Liver (tissue), 8 donors: ENCODE measurements at regions not wholly inside any gene's neighbourhood (a gene's known extent, or its start where the extent isn't known, plus 50 kb on each side); places are given as distances from the start of the nearest gene placed in this dataset.

Experiments
- DNase-seq: peaks from one replicate; pipeline ENCODE4 v3.0.0-alpha.2; 2017; ENCODE audit warnings: low spot score
- H3K27ac ChIP-seq, 2 donors: one replicate each; pipeline ENCODE4 v1.7.0; 2013; ENCODE audit warnings: inconsistent platforms in 2 of 2, low read length in 2 of 2, control low read depth in 1 of 2, low read depth in 1 of 2, mild to moderate bottlenecking in 1 of 2
- H3K27me3 ChIP-seq, 4 donors: one replicate each; pipeline versions ENCODE4 v1.6.1 to v1.7.0; 2013; ENCODE audit warnings: low read length in 3 of 4, inconsistent platforms in 1 of 4, mild to moderate bottlenecking in 1 of 4, moderate library complexity in 1 of 4; ENCODE audit not compliant: control insufficient read depth in 4 of 4, insufficient read depth in 4 of 4
- H3K36me3 ChIP-seq, 4 donors: one replicate each; pipeline versions ENCODE4 v1.6.1 to v1.7.0; 2013; ENCODE audit warnings: low read length in 3 of 4, mild to moderate bottlenecking in 3 of 4, low read depth in 1 of 4, moderate library complexity in 1 of 4; ENCODE audit not compliant: control insufficient read depth in 4 of 4, insufficient read depth in 3 of 4
- H3K4me1 ChIP-seq, 4 donors: one replicate each; pipeline versions ENCODE4 v1.6.1 to v1.7.0; 2013; ENCODE audit warnings: low read length in 3 of 4, mild to moderate bottlenecking in 3 of 4, moderate library complexity in 1 of 4; ENCODE audit not compliant: control insufficient read depth in 4 of 4, insufficient read depth in 4 of 4
- H3K4me3 ChIP-seq, 3 donors: one replicate each; pipeline versions ENCODE4 v1.6.1 to v1.7.0; 2013; ENCODE audit warnings: low read length in 3 of 3, control low read depth in 1 of 3, low read depth in 1 of 3, mild to moderate bottlenecking in 1 of 3
- H3K9ac ChIP-seq, 2 donors: one replicate each; pipeline ENCODE4 v1.7.0; 2013; ENCODE audit warnings: low read length in 2 of 2, mild to moderate bottlenecking in 2 of 2, moderate library complexity in 2 of 2, control low read depth in 1 of 2, low read depth in 1 of 2
- H3K9me3 ChIP-seq, 4 donors: one replicate each; pipeline versions ENCODE4 v1.6.1 to v1.7.0; 2013; ENCODE audit warnings: low read length in 3 of 4; ENCODE audit not compliant: control insufficient read depth in 4 of 4
- ATF3 ChIP-seq: IDR thresholded peaks from 2 replicates; pipeline ENCODE4 v1.6.1; 2016; ENCODE audit warnings: antibody characterized with exemption
- CTCF ChIP-seq: fragments of 150-350 bp; IDR thresholded peaks from 2 replicates; pipeline ENCODE4 v1.5.1; 2017; ENCODE audit warnings: improper control_type of control experiment, low read depth, low read length; ENCODE audit not compliant: missing input control
- EGR1 ChIP-seq, 2 donors: IDR thresholded peaks; 2 replicates each; pipeline ENCODE4 v1.6.1; 2016 to 2018; ENCODE audit warnings: antibody characterized with exemption in 2 of 2, low read depth in 2 of 2
- FOXA2 ChIP-seq: IDR thresholded peaks from 2 replicates; pipeline ENCODE4 v1.6.1; 2016; ENCODE audit warnings: antibody characterized with exemption
- GABPA ChIP-seq, 2 donors: IDR thresholded peaks in 1 of 2; conservative IDR thresholded peaks in 1 of 2; 2 replicates each; pipeline ENCODE4 v1.6.1; 2016; ENCODE audit warnings: antibody characterized with exemption in 2 of 2, mild to moderate bottlenecking in 1 of 2, moderate library complexity in 1 of 2
- HNF4A ChIP-seq, 2 donors: conservative IDR thresholded peaks; 2 replicates each; pipeline ENCODE4 v1.6.1; 2016; ENCODE audit warnings: antibody characterized with exemption in 2 of 2, mild to moderate bottlenecking in 2 of 2
- HNF4G ChIP-seq: IDR thresholded peaks from 2 replicates; pipeline ENCODE4 v1.6.1; 2016; ENCODE audit warnings: antibody characterized with exemption
- JUND ChIP-seq, 2 donors: IDR thresholded peaks; 2 replicates each; pipeline ENCODE4 v1.6.1; 2016; ENCODE audit warnings: antibody characterized with exemption in 2 of 2
- NR2F2 ChIP-seq: IDR thresholded peaks from 2 replicates; pipeline ENCODE4 v1.6.1; 2016; ENCODE audit warnings: antibody characterized with exemption
- RAD21 ChIP-seq, 2 donors: IDR thresholded peaks; 2 replicates each; pipeline ENCODE4 v1.6.1; 2016; ENCODE audit warnings: antibody characterized with exemption in 2 of 2, mild to moderate bottlenecking in 2 of 2
- REST ChIP-seq: IDR thresholded peaks from 2 replicates; pipeline ENCODE4 v1.6.1; 2016; ENCODE audit warnings: antibody characterized with exemption, mild to moderate bottlenecking
- RXRA ChIP-seq, 2 donors: IDR thresholded peaks; 2 replicates each; pipeline ENCODE4 v1.6.1; 2017 to 2018; ENCODE audit warnings: antibody characterized with exemption in 2 of 2, mild to moderate bottlenecking in 1 of 2
- SP1 ChIP-seq: IDR thresholded peaks from 2 replicates; pipeline ENCODE4 v1.6.1; 2018; ENCODE audit warnings: antibody characterized with exemption, mild to moderate bottlenecking
- TAF1 ChIP-seq: conservative IDR thresholded peaks from 2 replicates; pipeline ENCODE4 v1.6.1; 2016; ENCODE audit warnings: antibody characterized with exemption, mild to moderate bottlenecking
- YY1 ChIP-seq: IDR thresholded peaks from 2 replicates; pipeline ENCODE4 v1.6.1; 2016; ENCODE audit warnings: antibody characterized with exemption, mild to moderate bottlenecking
- ZBTB33 ChIP-seq: IDR thresholded peaks from 2 replicates; pipeline ENCODE4 v1.6.1; 2016; ENCODE audit warnings: antibody characterized with exemption
- WGBS: extraction: QIAGEN DNeasy Blood & Tissue Kit; methylation state at CpG from one replicate; pipeline ENCODE4 v1.1.7; 2013; 5-methylcytosine and 5-hydroxymethylcytosine counted together
- donor health status: healthy.
- donor health status: healthy.
- donor health status: healthy.
- donor health status: healthy.
- donor health status: healthy.

GRCh38 chr7:138258197-138258559 is 181.9 kb downstream of the AKR1D1 start:
- no peak overlapping the region for H3K9ac ChIP-seq
- WGBS: 70% methylated on average over 3 of the region's 3 CpGs
- H3K9me3 ChIP-seq: peaks cover 0 to 1% (median 0%) of the 10 kb centered on the region in 4 donors
- DNase-seq: no peak
- TF ChIP-seq SP1 (no peak), GABPA (IDR thresholded peaks at IDR 0.05 in 1 of 2, conservative IDR thresholded peaks at IDR 0.05 in 1 of 2) (no peak), NR2F2 (no peak), JUND (IDR thresholded peaks at IDR 0.05) (no peak), EGR1 (IDR thresholded peaks at IDR 0.05; ENCODE audit: low read depth in 2 of 2) (no peak), TAF1 (no peak), REST (no peak), RAD21 (IDR thresholded peaks at IDR 0.05) (no peak), RXRA (IDR thresholded peaks at IDR 0.05) (no peak), ATF3 (no peak), HNF4G (no peak), ZBTB33 (no peak), YY1 (no peak)
- no peaks in the 10 kb centered on the region for H3K27me3 ChIP-seq
- H3K4me3 ChIP-seq: no peak overlapping the region
- no peaks in the 10 kb centered on the region for H3K36me3 ChIP-seq
- peaks cover 0 to 6% (median 2%) of the 10 kb centered on the region in 4 donors for H3K4me1 ChIP-seq
- H3K27ac ChIP-seq: peak overlapping the region; percentile 1 to 34

GRCh38 chr7:138259675-138260074 is 183.4 kb downstream of the AKR1D1 start:
- no peaks in the 10 kb centered on the region for H3K36me3 ChIP-seq
- no peak overlapping the region for H3K27ac ChIP-seq
- no peak for DNase-seq
- WGBS: 93% methylated on average over 3 of the region's 3 CpGs
- H3K4me3 ChIP-seq: no peak overlapping the region
- H3K4me1 ChIP-seq: peaks cover 0 to 6% (median 2%) of the 10 kb centered on the region in 4 donors
- TF ChIP-seq HNF4G: no peak
- TF ChIP-seq ATF3: no peak
- TF ChIP-seq FOXA2: no peak
- peaks cover 0 to 1% (median 0%) of the 10 kb centered on the region in 4 donors for H3K9me3 ChIP-seq
- no peaks in the 10 kb centered on the region for H3K27me3 ChIP-seq
- no peak overlapping the region for H3K9ac ChIP-seq

- Histone ChIP-seq H3K9me3 (no peaks in the 10 kb centered on the region), H3K36me3 (no peaks in the 10 kb centered on the region), H3K9ac (no peak overlapping the region), H3K4me3 (no peak overlapping the region), H3K4me1 (no peaks in the 10 kb centered on the region), H3K27ac (no peak overlapping the region), H3K27me3 (no peaks in the 10 kb centered on the region)
- DNase-seq: no peak
- WGBS: 96% methylated on average over 6 of the region's 6 CpGs
- TF ChIP-seq TAF1 (no peak), RXRA (IDR thresholded peaks at IDR 0.05) (no peak), GABPA (IDR thresholded peaks at IDR 0.05 in 1 of 2, conservative IDR thresholded peaks at IDR 0.05 in 1 of 2) (no peak), HNF4A (conservative IDR thresholded peaks at IDR 0.05) (no peak), CTCF (no peak), RAD21 (IDR thresholded peaks at IDR 0.05) (no peak), REST (no peak), NR2F2 (no peak), FOXA2 (no peak)
These were observed 191.7 kb downstream of the AKR1D1 start for GRCh38 chr7:138267934-138268333.
